Natural killer cell (primary cell): ENCODE measurements at regions not wholly inside any gene's neighbourhood (a gene's known extent, or its start where the extent isn't known, plus 50 kb on each side); places are given as distances from the start of the nearest gene placed in this dataset.

Experiments used
- ATAC-seq, 3 donors: fragments of 150-1000 bp in 2 of 3; fragments of 200-7000 bp in 1 of 3; cut with Tn5 transposase; 1 replicate in 1 of 3; 2 replicates in 2 of 3; pipeline ENCODE4 v1.10.0; 2021; ENCODE audit warnings: mild to moderate bottlenecking in 2 of 3, moderate library complexity in 2 of 3
- DNase-seq, 2 donors: peaks; one replicate each; pipeline versions ENCODE4 v3.0.0 to v3.0.0-alpha.2; 2013 to 2021; ENCODE audit warnings: mixed read lengths in 1 of 2
- H3K27ac ChIP-seq: one replicate; pipeline ENCODE4 v1.5.1; 2013; ENCODE audit warnings: mild to moderate bottlenecking, low read length
- H3K27me3 ChIP-seq: one replicate; pipeline ENCODE4 v1.6.1; 2013; ENCODE audit warnings: low read length; ENCODE audit not compliant: control insufficient read depth, insufficient read depth
- H3K36me3 ChIP-seq: one replicate; pipeline ENCODE4 v1.6.1; 2013; ENCODE audit warnings: low read length; ENCODE audit not compliant: control insufficient read depth, insufficient read depth
- H3K4me1 ChIP-seq: one replicate; pipeline ENCODE4 v1.6.1; 2013; ENCODE audit warnings: low read length; ENCODE audit not compliant: control insufficient read depth, insufficient read depth
- H3K4me3 ChIP-seq: one replicate; pipeline ENCODE4 v1.5.1; 2013; ENCODE audit warnings: low read length
- H3K9me3 ChIP-seq: one replicate; pipeline ENCODE4 v1.6.1; 2013; ENCODE audit warnings: low read length; ENCODE audit not compliant: control insufficient read depth, insufficient read depth
- H3K27ac Mint-ChIP-seq, 2 donors: one replicate each; pipeline ENCODE4 v1.8.0; 2022; ENCODE audit warnings: mild to moderate bottlenecking in 2 of 2, mixed read lengths in 2 of 2, moderate library complexity in 1 of 2
- H3K27me3 Mint-ChIP-seq, 2 donors: one replicate each; pipeline ENCODE4 v1.8.0; 2022; ENCODE audit warnings: low read depth in 2 of 2, mixed read lengths in 2 of 2
- H3K36me3 Mint-ChIP-seq: one replicate; pipeline ENCODE4 v1.8.0; 2022; ENCODE audit warnings: mixed read lengths
- H3K4me1 Mint-ChIP-seq, 2 donors: one replicate each; pipeline ENCODE4 v1.8.0; 2022; ENCODE audit warnings: mixed read lengths in 2 of 2
- H3K4me3 Mint-ChIP-seq: one replicate; pipeline ENCODE4 v1.8.0; 2022; ENCODE audit warnings: mild to moderate bottlenecking, moderate library complexity, mixed read lengths
- H3K9me3 Mint-ChIP-seq, 2 donors: one replicate each; pipeline ENCODE4 v1.8.0; 2022; ENCODE audit warnings: mixed read lengths in 2 of 2
- CTCF ChIP-seq: fragments of 200-600 bp; IDR thresholded peaks from one replicate; pipeline ENCODE4 v1.8.0; 2022; ENCODE audit warnings: antibody characterized with exemption
- WGBS: methylation state at CpG from one replicate; pipeline ENCODE4 v1.1.7; 2013; ENCODE audit warnings: missing lambda C conversion rate; ENCODE audit not compliant: insufficient coverage; 5-methylcytosine and 5-hydroxymethylcytosine counted together
- intact Hi-C: fragments of 100-400 bp; cut with micrococcal nuclease; formaldehyde crosslinking; loops from one replicate; pipeline ENCODE4 v1.14.2; 2022

GRCh38 chr1:175820456-175821025 is 77.1 kb upstream of the TNR start:
- Histone ChIP-seq H3K27ac (no peak overlapping the region), H3K4me3 (no peak overlapping the region), H3K27me3 (no peaks in the 10 kb centered on the region), H3K9me3 (no peaks in the 10 kb centered on the region), H3K36me3 (no peaks in the 10 kb centered on the region), H3K4me1 (no peaks in the 10 kb centered on the region)
- Mint-ChIP-seq H3K27me3 (peaks cover 5 to 14% of the 10 kb centered on the region in 2 donors), H3K36me3 (no peaks in the 10 kb centered on the region), H3K4me1 (no peaks in the 10 kb centered on the region), H3K27ac (no peak overlapping the region), H3K9me3 (no peaks in the 10 kb centered on the region), H3K4me3 (no peak overlapping the region)
- WGBS = 100% methylated on average over 4 of the region's 6 CpGs
- ATAC-seq = no peak
- TF ChIP-seq CTCF = no peak
- intact Hi-C loops = no loop called here
- no peak for DNase-seq

GRCh38 chr1:175818929-175819328 is 75.5 kb upstream of the TNR start:
- WGBS = 100% methylated on average over 1 of the region's 1 CpG
- DNase-seq = no peak
- H3K4me3 ChIP-seq = no peak overlapping the region
- no peaks in the 10 kb centered on the region for H3K27me3 ChIP-seq
- TF ChIP-seq CTCF = no peak
- intact Hi-C loops = no loop called here
- no peak overlapping the region for H3K27ac ChIP-seq
- ATAC-seq = no peak
- no peaks in the 10 kb centered on the region for H3K36me3 ChIP-seq
- H3K9me3 Mint-ChIP-seq = peaks cover 0 to 3% of the 10 kb centered on the region in 2 donors
- no peaks in the 10 kb centered on the region for H3K36me3 Mint-ChIP-seq
- no peak overlapping the region for H3K4me3 Mint-ChIP-seq
- H3K4me1 Mint-ChIP-seq = no peaks in the 10 kb centered on the region
- no peak overlapping the region for H3K27ac Mint-ChIP-seq
- H3K9me3 ChIP-seq = no peaks in the 10 kb centered on the region
- peaks cover 14 to 19% of the 10 kb centered on the region in 2 donors for H3K27me3 Mint-ChIP-seq
- H3K4me1 ChIP-seq = no peaks in the 10 kb centered on the region

- Mint-ChIP-seq H3K4me3 (no peak overlapping the region), H3K36me3 (no peaks in the 10 kb centered on the region), H3K4me1 (no peaks in the 10 kb centered on the region), H3K27ac (no peak overlapping the region), H3K27me3 (peaks cover 14 to 21% of the 10 kb centered on the region in 2 donors), H3K9me3 (peaks cover 0 to 3% of the 10 kb centered on the region in 2 donors)
- H3K27me3 ChIP-seq = no peaks in the 10 kb centered on the region
- H3K27ac ChIP-seq = no peak overlapping the region
- DNase-seq = no peak
- H3K4me3 ChIP-seq = no peak overlapping the region
- TF ChIP-seq CTCF = no peak
- no peaks in the 10 kb centered on the region for H3K4me1 ChIP-seq
- no peaks in the 10 kb centered on the region for H3K36me3 ChIP-seq
- WGBS = 85% methylated on average over 1 of the region's 2 CpGs
- intact Hi-C loops = no loop called here
- no peaks in the 10 kb centered on the region for H3K9me3 ChIP-seq
- no peak for ATAC-seq
These were observed 74.0 kb upstream of the TNR start for GRCh38 chr1:175817445-175817844.

- ATAC-seq = no peak
- peaks cover 11 to 19% of the 10 kb centered on the region in 2 donors for H3K27me3 Mint-ChIP-seq
- H3K27me3 ChIP-seq = no peaks in the 10 kb centered on the region
- no peak overlapping the region for H3K4me3 ChIP-seq
- TF ChIP-seq CTCF = no peak
- no peaks in the 10 kb centered on the region for H3K9me3 ChIP-seq
- H3K36me3 ChIP-seq = no peaks in the 10 kb centered on the region
- peaks cover 0 to 3% of the 10 kb centered on the region in 2 donors for H3K9me3 Mint-ChIP-seq
- H3K4me1 ChIP-seq = no peaks in the 10 kb centered on the region
- no peaks in the 10 kb centered on the region for H3K4me1 Mint-ChIP-seq
- 68% methylated on average over 3 of the region's 3 CpGs for WGBS
- intact Hi-C loops = no loop called here
- H3K27ac Mint-ChIP-seq = no peak overlapping the region
- H3K27ac ChIP-seq = no peak overlapping the region
- H3K36me3 Mint-ChIP-seq = no peaks in the 10 kb centered on the region
- no peak for DNase-seq
- no peak overlapping the region for H3K4me3 Mint-ChIP-seq
These were observed 71.5 kb upstream of the TNR start for GRCh38 chr1:175814885-175815284.
